Activated CD4-positive, alpha-beta T cell treated with anti-CD3 and anti-CD28 coated beads, Interleukin-2, amount 50 U/mL, for 24 hours (primary cell): ENCODE measurements at regions not wholly inside any gene's neighbourhood (a gene's known extent, or its start where the extent isn't known, plus 50 kb on each side); places are given as distances from the start of the nearest gene placed in this dataset.

Source experiments
- DNase-seq, 2 donors: peaks; one replicate each; pipeline ENCODE4 v3.0.0-alpha.2; 2020; ENCODE audit warnings: low read depth in 1 of 2, low spot score in 1 of 2

DNA sequence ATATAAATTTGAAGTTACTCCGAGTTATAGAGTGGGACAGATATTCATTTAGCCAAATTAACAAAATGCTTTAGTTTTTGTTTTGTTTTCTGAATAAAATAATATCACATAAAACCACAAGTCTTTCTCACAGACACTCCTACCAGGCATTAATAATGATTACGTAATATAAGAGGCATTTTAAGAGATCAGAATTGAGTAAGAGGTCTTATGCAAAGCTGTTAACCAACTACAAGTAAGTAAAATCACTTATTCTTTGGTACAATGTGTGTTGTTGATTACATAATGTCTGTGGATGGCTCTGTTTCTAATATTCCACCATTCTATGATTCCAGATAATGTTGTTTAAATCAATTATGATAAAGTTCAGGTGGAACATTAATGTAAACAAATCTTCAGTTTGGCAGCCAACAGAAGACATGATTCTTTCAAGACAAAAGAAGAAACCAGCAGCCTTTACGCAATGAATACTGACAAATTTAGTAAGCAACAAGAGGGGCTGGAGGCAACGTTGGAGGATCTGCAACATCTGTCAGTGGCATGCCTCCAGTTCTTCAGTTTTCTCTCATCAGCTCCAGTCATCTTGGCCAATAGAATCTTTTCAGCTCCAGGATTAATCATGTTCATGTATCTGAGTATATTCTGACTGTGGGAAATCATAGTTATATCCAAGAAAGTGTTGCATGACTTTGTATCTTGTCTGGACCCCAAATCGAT is 403.8 kb downstream of the SLITRK5 start:
- no peak for DNase-seq

DNA sequence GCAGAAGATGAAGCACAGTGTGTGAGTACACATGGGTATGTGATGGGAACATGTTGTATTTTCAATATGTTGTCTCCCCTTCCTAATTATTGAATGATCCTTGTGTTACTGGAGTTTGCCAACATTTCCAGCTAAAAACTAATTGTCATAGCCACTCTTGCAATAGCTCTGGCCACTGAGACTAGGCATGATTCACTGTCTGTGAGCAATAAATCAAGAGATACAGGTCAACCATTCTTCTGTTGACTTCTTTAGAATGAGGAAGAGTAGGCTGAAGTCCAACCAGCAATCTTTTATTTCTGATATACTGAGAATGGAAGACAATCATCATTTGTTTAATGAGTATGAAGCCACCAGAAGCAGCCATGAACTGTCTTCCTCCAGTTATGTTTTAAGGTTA is 413.9 kb downstream of the SLITRK5 start:
- DNase-seq = no peak

DNA sequence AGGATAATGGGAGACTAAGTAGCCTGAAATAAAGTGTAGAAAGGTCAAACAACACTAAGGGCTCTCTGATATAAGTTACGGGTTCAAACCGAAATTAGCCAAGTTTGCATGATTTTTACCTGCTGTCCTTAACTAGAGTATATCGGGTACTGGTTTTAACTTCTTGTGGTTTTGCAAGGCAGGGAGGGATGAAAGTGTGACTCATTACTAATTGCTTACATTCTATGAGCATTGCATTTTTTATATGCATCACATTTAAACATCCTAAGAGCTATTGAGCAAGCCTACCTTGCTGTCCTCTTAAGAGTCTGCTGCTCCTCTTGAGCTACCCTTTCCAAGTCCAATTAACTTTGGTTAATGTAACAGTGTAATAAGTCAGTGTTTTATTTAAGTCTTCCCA is 415.4 kb downstream of the SLITRK5 start:
- DNase-seq = no peak

DNA sequence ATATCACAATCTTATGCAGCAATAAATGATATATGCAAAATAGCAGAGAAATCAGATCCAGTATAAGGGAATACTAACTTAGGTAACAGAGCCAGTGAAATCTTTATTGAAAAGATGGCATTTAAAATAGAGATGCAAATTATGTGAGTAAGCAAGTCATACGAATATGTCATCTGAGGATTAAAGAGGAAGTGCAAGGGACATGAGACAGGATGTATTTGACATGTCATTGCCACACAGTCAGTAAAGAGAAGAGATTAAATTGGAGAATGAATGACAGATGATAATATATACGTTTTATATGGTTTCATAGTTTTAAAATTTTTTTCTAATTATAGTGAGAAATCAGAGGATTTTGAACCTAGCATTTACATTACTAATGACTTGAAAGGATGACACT is 426.4 kb downstream of the SLITRK5 start:
- no peak for DNase-seq

DNA sequence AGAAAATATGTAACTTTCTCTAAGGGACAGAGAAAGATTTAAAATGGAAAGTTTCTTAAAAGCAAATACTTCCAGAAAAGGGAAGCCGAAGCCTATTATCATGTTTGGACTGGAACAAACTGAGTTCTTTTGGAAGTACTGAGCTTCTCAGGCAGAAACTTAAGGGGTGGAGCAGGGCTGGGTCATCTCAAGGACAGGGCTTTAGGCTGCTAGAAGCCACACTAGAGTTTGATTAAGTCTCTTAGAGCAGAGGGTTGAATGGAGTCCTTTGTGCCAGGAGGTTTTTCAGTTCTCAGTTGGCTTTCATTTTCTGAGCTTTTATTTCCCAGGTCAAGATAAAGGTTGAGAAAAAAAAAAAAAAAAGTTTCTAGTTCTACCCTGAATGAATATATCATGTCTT is 432.7 kb downstream of the SLITRK5 start:
- DNase-seq = no peak

DNA sequence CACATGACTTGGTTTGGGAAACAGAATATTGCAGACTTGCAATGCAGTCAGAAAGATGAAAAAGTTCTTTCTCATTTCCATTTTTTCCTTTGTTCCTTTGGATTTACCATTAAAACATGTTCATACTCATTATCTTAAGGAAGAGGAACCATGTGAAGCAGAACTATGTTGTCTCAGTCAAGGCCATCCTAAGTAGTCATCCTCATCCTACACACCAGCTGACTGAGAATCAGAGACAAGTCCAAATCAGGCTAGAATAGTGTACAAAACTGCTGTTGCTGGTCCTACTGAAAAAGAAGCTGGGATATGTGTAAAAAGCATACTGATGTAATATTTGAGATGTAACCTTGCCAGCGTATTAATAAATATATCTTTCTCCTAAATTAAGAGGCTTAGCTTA is 433.4 kb downstream of the SLITRK5 start:
- no peak for DNase-seq

DNA sequence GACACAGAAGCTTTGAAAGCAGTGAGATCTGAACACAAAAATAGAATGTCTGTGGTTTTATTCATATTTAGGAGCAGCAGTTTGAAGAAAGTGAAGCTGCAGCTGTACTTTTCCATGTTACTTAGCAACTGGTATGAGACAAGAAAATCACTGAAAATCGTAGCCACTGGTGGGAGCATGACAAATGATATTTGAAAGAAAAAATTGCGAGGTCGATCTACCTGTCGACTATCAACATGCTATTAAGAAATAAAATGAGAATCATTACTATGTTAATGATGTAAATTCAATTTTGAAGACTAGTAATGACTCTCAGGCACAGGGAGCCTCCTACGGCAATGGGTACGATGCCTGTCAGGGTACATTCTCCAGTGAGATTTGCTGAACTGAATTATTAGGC is 436.4 kb downstream of the SLITRK5 start:
- no peak for DNase-seq

DNA sequence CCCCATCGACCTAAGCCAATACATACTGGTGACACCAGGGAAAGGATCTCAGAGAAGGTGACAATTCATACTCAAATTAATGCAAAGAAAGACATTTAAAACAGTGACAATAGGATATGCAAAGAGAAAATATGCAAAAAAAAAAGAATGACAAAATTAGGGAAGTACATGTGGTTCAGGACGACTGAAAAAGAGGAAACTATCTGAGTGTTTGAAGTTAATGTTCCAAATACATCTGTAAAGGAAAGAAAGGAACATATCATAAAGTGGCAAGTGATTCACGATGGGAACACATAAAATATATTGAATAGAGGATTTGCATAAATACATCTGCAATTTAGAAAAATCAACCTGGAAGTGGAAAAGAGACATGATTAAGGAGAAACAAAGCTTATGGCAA is 441.4 kb downstream of the SLITRK5 start:
- no peak for DNase-seq

DNA sequence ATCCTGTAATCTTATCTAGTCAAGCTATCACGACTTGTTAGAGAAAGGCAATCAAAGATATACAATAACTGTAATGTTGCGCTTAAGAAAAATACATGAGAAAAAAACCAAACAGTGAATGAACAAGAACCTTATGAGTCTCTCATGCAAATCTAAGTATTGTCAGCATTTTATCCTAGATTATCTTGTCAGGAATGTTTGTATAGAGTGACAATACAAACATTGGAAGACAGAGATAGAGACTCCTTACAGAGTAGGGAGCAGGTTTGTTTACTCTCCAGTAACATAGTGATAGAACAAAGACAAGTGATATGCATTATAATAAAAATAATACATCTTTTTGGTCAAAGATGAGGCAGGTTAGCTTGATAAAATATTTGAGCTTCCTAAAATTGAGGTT is 444.8 kb downstream of the SLITRK5 start:
- no peak for DNase-seq

DNA sequence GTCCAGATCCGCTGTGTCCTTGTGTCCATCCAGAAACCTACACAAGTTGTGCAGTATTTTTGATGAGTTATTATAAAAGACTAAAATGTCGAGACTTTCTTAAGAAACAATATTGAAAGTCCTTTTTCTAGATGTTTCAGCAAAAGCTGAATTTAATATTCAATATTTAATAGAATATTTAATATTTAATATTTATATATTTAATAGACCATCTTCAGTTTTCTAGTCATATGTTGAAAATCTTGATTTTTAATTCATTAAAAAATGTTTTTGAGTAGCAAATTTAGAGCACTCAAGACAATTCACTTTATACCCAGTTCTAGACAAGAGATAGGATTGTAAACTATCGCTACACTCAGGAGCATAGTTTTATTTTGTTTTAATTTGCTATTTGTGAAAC is 447.8 kb downstream of the SLITRK5 start:
- no peak for DNase-seq

DNA sequence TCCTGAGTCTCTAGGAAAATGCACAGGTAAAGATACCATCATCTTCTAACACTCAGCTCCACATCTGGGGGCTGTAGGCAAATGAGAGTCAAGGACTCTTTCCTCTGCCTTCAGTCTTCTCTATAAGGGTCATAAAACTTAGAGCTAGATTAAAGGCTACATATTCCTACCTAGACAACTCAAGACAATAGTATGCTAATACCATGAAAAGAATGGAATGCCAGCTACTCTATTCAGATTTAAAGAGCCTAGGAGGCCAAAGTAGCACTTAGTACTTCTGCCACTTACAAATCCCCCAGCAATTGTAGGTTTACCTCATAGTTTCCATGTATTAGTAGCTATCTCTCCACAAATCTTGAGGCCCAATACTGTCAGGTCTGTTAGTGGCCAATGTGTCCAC is 453.0 kb downstream of the SLITRK5 start:
- no peak for DNase-seq

DNA sequence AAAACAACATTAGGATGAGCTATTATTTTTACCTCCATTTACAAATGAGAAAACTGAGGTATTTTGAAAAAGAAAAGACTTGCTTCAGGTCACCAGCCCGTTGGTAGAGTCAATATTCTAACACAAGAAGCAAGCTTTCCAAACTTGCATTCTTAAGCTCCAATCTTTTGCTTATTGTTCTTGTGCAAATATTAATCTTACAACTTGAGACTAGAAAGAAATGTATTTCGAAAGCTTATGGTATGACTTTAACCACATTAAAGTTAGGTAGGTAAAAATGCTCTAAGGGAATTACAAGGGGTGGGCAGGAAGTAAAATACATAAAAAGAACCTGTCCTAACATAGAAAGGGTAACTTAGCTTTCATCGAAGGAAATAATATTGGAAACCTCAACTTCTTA is 453.9 kb downstream of the SLITRK5 start:
- no peak for DNase-seq

DNA sequence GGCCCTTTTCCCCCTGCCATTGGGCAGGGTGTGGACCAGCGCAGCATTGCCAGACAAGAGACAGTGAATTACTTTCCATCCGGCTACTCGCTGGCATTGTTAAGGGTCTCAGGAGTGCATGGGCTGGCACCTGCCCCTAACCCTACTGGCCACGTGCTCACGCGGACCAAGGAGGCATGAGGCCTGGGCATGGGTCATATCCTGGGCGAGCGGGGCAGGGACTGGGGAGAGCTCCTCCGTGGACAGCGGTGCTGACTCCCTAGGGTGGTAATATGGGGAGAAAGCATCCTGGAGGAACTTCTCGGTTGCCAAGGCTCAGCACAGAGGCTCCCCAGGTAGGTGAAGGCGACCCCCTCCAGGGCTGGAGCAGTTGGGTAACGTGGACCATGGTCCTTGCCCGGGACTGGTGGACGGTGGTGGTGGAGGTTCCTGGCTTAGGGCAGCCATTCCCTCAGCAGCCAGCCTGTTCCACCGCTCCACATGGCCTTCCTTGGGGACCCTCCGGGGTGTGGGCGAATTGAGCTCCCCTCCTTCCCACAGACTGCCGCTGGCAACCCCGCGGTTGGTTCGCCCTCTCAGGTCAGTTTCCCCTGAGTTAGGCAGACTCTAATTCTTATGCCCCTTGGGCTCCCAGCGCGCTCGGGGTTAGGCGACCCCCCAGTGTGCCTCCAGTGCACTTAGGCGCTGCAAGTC is 465.1 kb downstream of the SLITRK5 start:
- DNase-seq = no peak

DNA sequence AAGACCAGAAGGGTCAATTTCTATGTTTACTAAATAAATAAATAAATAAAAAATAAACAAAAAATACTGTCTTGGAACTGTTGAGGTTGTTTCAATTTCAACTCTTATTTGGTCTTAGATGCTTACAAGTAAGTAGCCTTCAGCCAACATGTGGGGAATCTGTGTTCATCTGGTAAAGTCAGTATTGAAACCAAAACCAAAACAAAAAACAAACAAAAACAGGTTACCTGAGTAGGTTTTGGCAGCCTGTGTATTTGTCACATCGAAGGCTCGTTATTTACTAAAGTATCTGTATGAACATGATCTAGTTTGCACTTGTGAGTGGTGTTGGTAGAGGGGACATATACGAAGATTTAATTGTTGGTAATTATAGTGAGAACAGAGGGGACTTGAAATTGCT is 471.5 kb downstream of the SLITRK5 start:
- no peak for DNase-seq

DNA sequence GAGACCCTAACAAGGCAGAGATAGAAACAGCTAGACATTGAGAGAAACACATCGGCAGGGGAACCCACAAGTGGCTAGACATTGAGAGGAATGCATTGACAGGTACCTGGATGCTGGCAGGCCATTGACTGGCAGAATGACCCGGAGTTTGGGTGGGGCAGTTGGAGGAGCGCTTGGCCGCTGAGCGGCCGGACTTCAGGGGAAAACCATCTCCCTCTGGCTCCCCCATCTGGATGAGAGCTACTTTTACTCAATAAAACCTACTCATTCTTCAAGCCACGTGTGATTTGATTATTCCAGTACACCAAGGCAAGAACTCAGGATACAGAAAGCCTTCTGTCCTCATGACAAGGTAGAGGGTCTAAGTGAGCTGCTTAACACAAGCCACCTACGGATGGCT is 473.4 kb downstream of the SLITRK5 start:
- no peak for DNase-seq

DNA sequence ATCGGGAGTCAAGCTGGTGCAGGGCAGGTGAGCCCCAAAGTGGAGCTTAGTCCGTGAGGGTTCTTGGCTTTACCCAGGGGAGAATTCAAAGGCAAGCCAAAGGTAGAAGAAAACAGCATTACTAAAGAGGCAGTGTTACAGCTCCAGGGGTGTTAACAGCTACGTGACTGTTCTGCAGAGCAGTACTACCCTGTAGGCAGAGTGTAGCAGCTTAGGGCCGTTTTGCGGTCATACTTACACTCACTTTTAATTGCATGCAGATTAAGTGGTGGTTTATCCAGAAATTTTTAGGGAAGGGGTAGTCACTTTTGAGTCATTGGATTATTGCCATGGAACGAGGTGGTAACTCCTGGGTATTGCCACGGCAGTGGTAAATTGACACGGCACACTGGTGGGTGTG is 482.2 kb downstream of the SLITRK5 start:
- DNase-seq = no peak

DNA sequence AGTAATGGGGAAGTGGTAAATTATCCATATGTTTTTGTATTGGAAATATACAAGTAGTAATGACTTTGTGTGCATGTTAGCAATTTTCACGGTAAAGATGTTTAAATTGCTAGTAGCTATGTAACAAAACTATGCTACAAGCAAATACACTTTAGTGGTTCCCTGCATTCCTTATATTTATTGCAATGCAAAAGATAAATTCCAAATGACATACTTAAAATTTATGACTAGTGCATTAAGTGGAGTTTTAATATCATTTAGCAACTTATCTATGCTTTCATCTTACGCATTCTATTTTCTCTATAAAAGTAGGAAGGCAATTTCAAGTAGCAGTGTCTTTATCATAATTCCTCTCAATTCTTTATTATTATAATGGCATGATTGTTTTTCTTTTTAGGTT is 482.8 kb downstream of the SLITRK5 start:
- DNase-seq = no peak

DNA sequence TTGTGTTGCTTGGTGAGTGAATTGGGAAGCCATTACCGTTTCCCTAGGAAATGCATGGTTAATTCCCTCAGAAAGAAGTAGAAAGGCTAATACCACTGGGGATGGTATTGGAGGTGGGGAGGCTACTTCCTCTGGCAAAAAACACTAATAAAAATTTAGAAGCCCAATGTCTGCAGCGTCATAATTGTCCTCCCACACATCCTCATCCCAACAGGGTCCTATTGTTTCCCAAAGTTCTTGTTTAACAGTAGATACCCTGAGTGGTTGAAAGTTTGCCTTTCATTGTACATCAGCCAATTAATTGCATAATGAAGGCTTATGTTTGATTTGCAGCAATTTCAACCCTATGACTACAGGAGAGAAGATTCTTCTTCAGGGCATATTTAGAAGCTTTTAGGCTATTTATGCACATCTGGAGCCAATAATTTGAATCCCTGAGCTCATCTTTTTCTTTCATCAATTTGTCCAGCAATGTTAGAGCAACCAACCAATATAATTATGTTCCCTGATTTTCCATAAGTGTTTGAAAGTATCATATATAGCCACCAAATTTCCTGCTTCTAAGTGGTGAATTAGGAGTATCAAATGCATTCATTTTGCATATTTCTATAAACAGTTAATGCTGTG is 491.0 kb downstream of the SLITRK5 start:
- DNase-seq = no peak

DNA sequence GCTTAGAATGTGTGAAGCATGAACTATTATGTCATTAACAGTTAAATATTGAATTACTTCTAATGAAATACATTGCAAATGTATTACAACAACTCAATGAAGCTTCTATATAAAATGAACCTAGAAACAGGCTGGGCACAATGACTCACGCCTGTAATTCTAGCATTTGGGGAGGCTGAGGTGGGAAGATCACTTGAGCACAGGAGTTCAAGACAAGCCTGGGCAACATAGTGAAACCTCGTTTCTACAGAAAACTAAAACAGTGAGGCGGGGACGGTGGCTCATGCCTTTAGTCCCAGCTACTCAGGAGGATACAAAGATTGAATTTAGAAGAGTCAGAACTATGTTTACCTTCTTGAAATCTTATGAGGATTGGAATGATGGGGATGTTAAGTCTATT is 505.1 kb downstream of the SLITRK5 start:
- DNase-seq = no peak

DNA sequence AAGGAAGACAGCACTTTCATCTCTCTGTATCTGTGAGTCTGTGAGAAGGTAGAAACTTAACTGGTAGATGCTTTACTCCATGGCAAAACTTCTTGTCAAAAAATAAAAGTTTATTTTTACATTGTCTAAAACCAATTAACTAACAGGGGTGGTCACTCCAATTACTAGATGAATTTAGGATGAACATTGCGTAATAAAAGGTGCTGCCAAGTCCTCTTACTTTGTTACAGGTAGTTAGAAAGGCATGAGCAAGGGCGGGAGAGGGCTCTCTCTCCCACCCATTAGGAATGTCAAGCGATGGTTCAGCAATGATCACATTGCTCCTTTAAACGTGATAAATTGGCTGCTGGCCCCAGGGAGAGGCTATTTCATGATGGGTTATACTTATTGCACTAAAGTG is 512.3 kb downstream of the SLITRK5 start:
- DNase-seq = no peak

DNA sequence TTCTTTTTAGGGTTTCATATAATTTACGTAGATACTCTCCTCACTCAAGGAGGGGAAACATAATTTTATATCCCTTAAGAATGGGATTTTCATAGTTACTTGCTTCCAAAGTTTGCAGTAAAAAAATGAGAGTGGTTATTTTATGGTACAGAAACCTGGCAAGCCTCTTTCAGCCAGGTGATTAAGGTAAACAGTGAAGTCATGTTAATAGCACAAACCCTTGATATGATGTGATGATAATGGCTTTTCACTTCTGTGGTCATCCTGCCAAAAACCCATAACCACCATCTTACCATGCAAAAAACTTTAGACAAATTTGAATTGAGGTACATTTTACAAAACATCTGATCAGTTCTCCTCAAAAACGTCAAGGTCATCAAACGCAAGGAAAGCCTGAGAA is 517.8 kb downstream of the SLITRK5 start:
- no peak for DNase-seq

DNA sequence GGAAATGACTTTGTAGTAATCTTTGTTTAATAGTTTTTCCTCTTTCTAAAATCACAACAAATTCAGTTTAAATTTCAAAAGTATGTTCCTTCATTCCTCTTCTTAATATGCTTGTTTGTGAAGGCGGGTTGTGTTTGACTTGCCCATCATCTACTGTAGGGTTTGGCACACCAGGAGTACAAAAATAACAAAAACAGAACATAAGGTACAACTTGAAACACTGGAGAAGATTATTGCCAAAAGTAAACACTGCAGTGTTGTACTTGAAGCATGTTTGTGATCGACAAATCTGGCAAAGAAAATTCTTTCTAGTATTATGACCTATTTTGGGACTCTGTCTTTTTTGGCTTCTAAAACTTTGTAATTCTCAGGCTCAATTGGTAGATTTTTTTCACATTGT is 518.6 kb downstream of the SLITRK5 start:
- no peak for DNase-seq

DNA sequence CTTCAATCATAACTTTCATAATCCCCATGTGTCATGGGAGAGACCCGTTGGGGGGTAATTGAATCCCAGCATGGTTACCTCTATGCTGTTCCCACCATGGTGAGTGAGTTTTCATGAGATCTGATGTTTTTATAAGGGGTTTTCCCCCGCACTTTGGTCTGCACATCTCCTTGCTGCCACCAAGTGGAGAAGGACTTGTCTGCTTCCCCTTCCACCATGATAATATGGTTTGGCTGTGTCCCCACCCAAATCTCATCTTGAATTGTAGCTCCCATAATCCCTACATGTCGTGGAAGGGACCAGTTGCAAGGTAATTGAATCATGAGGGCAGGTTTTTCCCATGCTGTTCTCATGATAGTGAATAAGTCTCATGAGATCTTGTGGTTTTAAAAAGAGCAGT is 524.9 kb downstream of the SLITRK5 start:
- DNase-seq = no peak
